H9 (cell line): ENCODE measurements at regions not wholly inside any gene's neighbourhood (a gene's known extent, or its start where the extent isn't known, plus 50 kb on each side); places are given as distances from the start of the nearest gene placed in this dataset.

ENCODE experiments used
- DNase-seq: peaks from one replicate; pipeline ENCODE4 v3.0.0-alpha.2; 2017
- H2AFZ ChIP-seq: one replicate; pipeline ENCODE4 v1.6.1; 2013; ENCODE audit warnings: mild to moderate bottlenecking, low read length, control low read depth, moderate library complexity
- H2AK5ac ChIP-seq: 2 replicates; pipeline ENCODE4 v1.6.1; 2013; ENCODE audit warnings: low read length, control low read depth, mixed read lengths; ENCODE audit not compliant: insufficient read length
- H2BK120ac ChIP-seq: one replicate; pipeline ENCODE4 v1.6.1; 2013; ENCODE audit warnings: low read depth, mild to moderate bottlenecking, low read length, control low read depth, inconsistent platforms; ENCODE audit not compliant: poor library complexity, severe bottlenecking
- H2BK12ac ChIP-seq: 2 replicates; pipeline ENCODE4 v1.6.1; 2013; ENCODE audit warnings: low read length, control low read depth, mixed read lengths, low read depth; ENCODE audit not compliant: insufficient read length
- H2BK15ac ChIP-seq: 2 replicates; pipeline ENCODE4 v1.6.1; 2013; ENCODE audit warnings: low read depth, low read length, control low read depth
- H2BK20ac ChIP-seq: one replicate; pipeline ENCODE4 v1.6.1; 2013; ENCODE audit warnings: low read depth, mild to moderate bottlenecking, low read length, control low read depth, inconsistent platforms; ENCODE audit not compliant: poor library complexity, severe bottlenecking
- H2BK5ac ChIP-seq: 2 replicates; pipeline ENCODE4 v1.6.1; 2013; ENCODE audit warnings: low read length, control low read depth, mixed read lengths; ENCODE audit not compliant: insufficient read length
- H3K14ac ChIP-seq: 2 replicates; pipeline ENCODE4 v1.6.1; 2013; ENCODE audit warnings: low read length, control low read depth; ENCODE audit not compliant: insufficient read depth
- H3K18ac ChIP-seq: 2 replicates; pipeline ENCODE4 v1.6.1; 2013; ENCODE audit warnings: low read depth, mild to moderate bottlenecking, mixed read lengths, low read length, control low read depth; ENCODE audit not compliant: insufficient read length
- H3K23ac ChIP-seq: 2 replicates; pipeline ENCODE4 v1.6.1; 2013; ENCODE audit warnings: low read length, control low read depth, mixed read lengths, low read depth; ENCODE audit not compliant: insufficient read length
- H3K23me2 ChIP-seq: 2 replicates; pipeline ENCODE4 v1.6.1; 2013; ENCODE audit warnings: low read depth, mild to moderate bottlenecking, mixed read lengths, low read length, control low read depth; ENCODE audit not compliant: insufficient read length, poor library complexity, severe bottlenecking
- H3K27ac ChIP-seq: 2 replicates; pipeline ENCODE4 v1.5.1; 2013; ENCODE audit warnings: low read length, control low read depth, mixed read lengths, low read depth; ENCODE audit not compliant: insufficient read length
- H3K27me3 ChIP-seq: 2 replicates; pipeline ENCODE4 v1.6.1; 2013; ENCODE audit warnings: low read length, control low read depth, inconsistent platforms; ENCODE audit not compliant: insufficient read depth
- H3K4ac ChIP-seq: 2 replicates; pipeline ENCODE4 v1.6.1; 2013; ENCODE audit warnings: low read depth, mild to moderate bottlenecking, control low read depth, inconsistent platforms, low read length, moderate library complexity
- H3K4me1 ChIP-seq: 2 replicates; pipeline ENCODE4 v1.6.1; 2013; ENCODE audit warnings: low read length, control low read depth, inconsistent platforms; ENCODE audit not compliant: insufficient read depth
- H3K4me2 ChIP-seq: 2 replicates; pipeline ENCODE4 v1.6.1; 2013; ENCODE audit warnings: low read length, control low read depth, mixed read lengths; ENCODE audit not compliant: insufficient read length, insufficient read depth
- H3K56ac ChIP-seq: 2 replicates; pipeline ENCODE4 v1.6.1; 2013; ENCODE audit warnings: low read depth, mild to moderate bottlenecking, mixed read lengths, low read length, control low read depth; ENCODE audit not compliant: insufficient read length
- H3K79me1 ChIP-seq: 2 replicates; pipeline ENCODE4 v1.6.1; 2013; ENCODE audit warnings: low read depth, mild to moderate bottlenecking, moderate library complexity, low read length, control low read depth, inconsistent platforms; ENCODE audit not compliant: insufficient read depth, poor library complexity, severe bottlenecking
- H3K79me2 ChIP-seq: 2 replicates; pipeline ENCODE4 v1.6.1; 2013; ENCODE audit warnings: low read length, control low read depth, inconsistent platforms; ENCODE audit not compliant: insufficient read depth
- H3K9ac ChIP-seq: 2 replicates; pipeline ENCODE4 v1.6.1; 2013; ENCODE audit warnings: low read length, control low read depth, mixed read lengths; ENCODE audit not compliant: insufficient read length; ENCODE audit errors: extremely low read depth
- H3K9me3 ChIP-seq: one replicate; pipeline ENCODE4 v1.6.1; 2013; ENCODE audit warnings: low read depth, low read length, inconsistent platforms; ENCODE audit not compliant: control insufficient read depth
- H3T11ph ChIP-seq: one replicate; pipeline ENCODE4 v1.6.1; 2013; ENCODE audit warnings: mild to moderate bottlenecking, low read length, control low read depth, inconsistent platforms
- H4K20me1 ChIP-seq: one replicate; pipeline ENCODE4 v1.6.1; 2013; ENCODE audit not compliant: control insufficient read depth, insufficient read length, insufficient read depth
- H4K5ac ChIP-seq: 2 replicates; pipeline ENCODE4 v1.6.1; 2013; ENCODE audit warnings: low read depth, mild to moderate bottlenecking, mixed read lengths, low read length, control low read depth; ENCODE audit not compliant: insufficient read length
- H4K8ac ChIP-seq: replicated peaks from 2 replicates; pipeline ENCODE4 v1.6.1; 2013; ENCODE audit warnings: low read length, control low read depth, mixed read lengths, low read depth; ENCODE audit not compliant: insufficient read length
- H4K91ac ChIP-seq: 2 replicates; pipeline ENCODE4 v1.6.1; 2013; ENCODE audit warnings: low read depth, mild to moderate bottlenecking, moderate library complexity, mixed read lengths, low read length, control low read depth; ENCODE audit not compliant: insufficient read length
- H3K27ac Mint-ChIP-seq, 3 experiments: 2 replicates in 2 of 3; 3 replicates in 1 of 3; pipeline ENCODE4 v1.8.0; 2020 to 2021; ENCODE audit warnings: mixed read lengths in 3 of 3, mild to moderate bottlenecking in 1 of 3, moderate library complexity in 1 of 3
- H3K27me3 Mint-ChIP-seq: 2 replicates; pipeline ENCODE4 v1.8.0; 2021; ENCODE audit warnings: low read depth, mild to moderate bottlenecking, moderate library complexity, mixed read lengths
- H3K36me3 Mint-ChIP-seq, 3 experiments: 2 replicates in 2 of 3; 3 replicates in 1 of 3; pipeline ENCODE4 v1.8.0; 2020 to 2021; ENCODE audit warnings: low read depth in 3 of 3, mixed read lengths in 3 of 3; ENCODE audit not compliant: insufficient read depth in 1 of 3
- H3K4me1 Mint-ChIP-seq, 2 experiments: 2 replicates each; pipeline ENCODE4 v1.8.0; 2020; ENCODE audit warnings: mixed read lengths in 2 of 2
- H3K4me3 Mint-ChIP-seq, 2 experiments: 2 replicates in 1 of 2; 3 replicates in 1 of 2; pipeline ENCODE4 v1.8.0; 2020 to 2021; ENCODE audit warnings: mild to moderate bottlenecking in 2 of 2, mixed read lengths in 2 of 2, moderate library complexity in 1 of 2
- H3K9me3 Mint-ChIP-seq, 2 experiments: 2 replicates in 1 of 2; 3 replicates in 1 of 2; pipeline ENCODE4 v1.8.0; 2020; ENCODE audit warnings: mild to moderate bottlenecking in 2 of 2, mixed read lengths in 2 of 2, moderate library complexity in 1 of 2
- CTCF ChIP-seq: fragments of 200-600 bp; sonication (generic); conservative IDR thresholded peaks from 3 replicates; pipeline ENCODE4 v1.8.0; 2021; ENCODE audit warnings: antibody characterized with exemption, mild to moderate bottlenecking
- WGBS: extraction: QIAGEN DNeasy Blood & Tissue Kit; methylation state at CpG from one replicate; pipeline ENCODE4 v1.1.7; 2013; ENCODE audit warnings: missing lambda C conversion rate, low lambda C conversion rate, mixed read lengths; ENCODE audit not compliant: insufficient read length; ENCODE audit errors: extremely low coverage; 5-methylcytosine and 5-hydroxymethylcytosine counted together

GRCh38 chr2:189265696-189266320 lies 86.2 kb upstream of the COL5A2 start:
- Histone ChIP-seq H3K4ac (no peak overlapping the region), H3K9ac (no peak overlapping the region), H4K91ac (no peak overlapping the region), H3K14ac (no peak overlapping the region), H2BK5ac (no peak overlapping the region), H3K56ac (no peak overlapping the region), H3K79me2 (no peaks in the 10 kb centered on the region), H3K79me1 (no peaks in the 10 kb centered on the region), H3T11ph (no peak overlapping the region), H3K9me3 (no peaks in the 10 kb centered on the region), H4K8ac (no peak overlapping the region), H2BK12ac (no peak overlapping the region), H3K4me2 (no peak overlapping the region), H3K18ac (no peak overlapping the region), H3K4me1 (no peaks in the 10 kb centered on the region; the same call in 1 of the 2 replicates), H2AFZ (no peak overlapping the region), H3K23me2 (no peaks in the 10 kb centered on the region), H2BK120ac (no peak overlapping the region), H2BK15ac (no peak overlapping the region), H4K20me1 (no peaks in the 10 kb centered on the region), H2BK20ac (no peak overlapping the region), H2AK5ac (no peak overlapping the region), H4K5ac (no peak overlapping the region), H3K23ac (no peak overlapping the region), H3K27me3 (no peaks in the 10 kb centered on the region), H3K27ac (no peak overlapping the region)
- WGBS: no CpG with 5 or more reads among the region's 3 CpGs
- H3K4me1 Mint-ChIP-seq: no peaks in the 10 kb centered on the region
- no peak overlapping the region for H3K4me3 Mint-ChIP-seq
- no peak for TF ChIP-seq CTCF
- peaks cover 0 to 4% (median 0%) of the 10 kb centered on the region in 3 experiments; a peak in 1 of 7 replicates for H3K36me3 Mint-ChIP-seq
- no peaks in the 10 kb centered on the region for H3K27me3 Mint-ChIP-seq
- peaks cover 2 to 5% of the 10 kb centered on the region in 2 experiments; a peak in 3 of 5 replicates for H3K9me3 Mint-ChIP-seq
- no peak overlapping the region for H3K27ac Mint-ChIP-seq
- DNase-seq: no peak
